ENCODE measurements at regions not wholly inside any gene's neighbourhood (a gene's known extent, or its start where the extent isn't known, plus 50 kb on each side); places are given as distances from the start of the nearest gene placed in this dataset.

DNA sequence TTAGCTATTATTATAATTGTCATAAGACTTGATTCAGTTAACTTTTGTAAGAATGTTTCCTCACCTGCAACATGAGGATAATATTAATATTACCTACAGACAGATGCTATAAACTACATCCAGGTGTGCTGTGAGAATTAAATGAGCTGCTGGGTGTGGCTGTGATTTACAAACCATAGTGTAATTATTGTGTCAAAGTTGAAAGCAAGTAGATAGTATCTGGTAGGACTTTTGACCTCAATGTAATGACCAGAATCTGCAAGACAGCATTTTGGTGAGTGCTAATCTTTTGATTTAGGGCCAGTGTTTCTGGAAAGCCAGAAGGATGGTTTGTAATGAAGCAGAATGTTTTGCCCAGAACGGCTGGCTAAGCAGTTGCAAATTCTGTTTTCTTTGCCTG, 162.5 kb downstream of the TRMT11 start:
- no peak for DNase-seq

DNA sequence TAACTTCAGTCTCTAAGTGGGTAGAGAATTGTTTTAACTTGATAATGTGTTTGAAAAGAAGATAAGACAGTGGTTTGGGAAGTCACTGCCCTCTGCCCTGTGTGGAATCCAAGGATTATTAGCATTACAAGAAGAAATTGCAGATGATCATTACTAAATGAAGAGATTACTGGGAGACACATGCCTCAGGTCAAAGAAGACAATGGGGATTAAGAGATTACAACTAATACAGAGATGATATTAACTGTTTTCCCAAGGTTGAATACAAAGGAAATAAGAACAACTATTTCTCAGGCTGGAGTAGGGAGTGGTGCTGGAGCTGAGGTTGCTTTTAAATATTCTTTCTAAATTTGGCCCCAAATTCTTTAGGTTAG, 166.0 kb downstream of the TRMT11 start:
- DNase-seq = no peak

DNA sequence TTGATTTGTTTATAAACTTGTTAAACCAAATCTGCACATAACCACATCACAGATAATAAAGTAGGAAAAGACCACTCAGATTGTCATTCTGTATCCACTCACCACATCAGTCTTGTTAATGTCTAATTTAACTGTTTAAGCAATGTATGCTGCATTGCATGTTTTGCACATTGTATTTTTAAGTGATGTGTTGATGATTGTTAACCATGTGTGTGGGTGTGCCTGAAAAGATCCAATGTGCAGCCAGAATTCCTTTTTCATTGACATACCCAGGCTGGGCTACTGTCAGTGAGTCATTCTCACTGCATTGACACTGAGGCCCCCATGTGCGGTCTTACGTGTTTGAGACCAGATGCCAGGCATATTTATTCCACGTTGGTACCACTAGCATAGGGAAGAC, 167.3 kb downstream of the TRMT11 start:
- DNase-seq = no peak

DNA sequence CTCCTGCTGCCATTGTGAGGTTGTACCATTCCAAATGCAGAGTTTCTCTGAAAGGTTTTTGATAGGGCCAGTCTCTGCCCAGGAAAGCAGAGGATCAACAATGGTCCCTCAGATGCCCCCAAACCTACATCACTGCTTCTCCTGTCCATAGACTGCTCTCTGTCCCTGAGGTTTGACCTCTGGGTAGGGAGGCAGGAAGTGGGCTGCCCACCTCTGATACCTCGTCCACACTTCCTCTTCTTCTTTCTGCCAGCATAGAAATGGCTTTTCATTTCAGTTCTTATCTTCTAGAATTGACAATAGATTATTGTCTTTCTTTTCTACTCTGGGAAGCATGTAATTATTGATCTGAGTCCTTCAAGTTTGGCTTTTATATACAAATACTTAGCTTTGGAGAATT, 170.6 kb downstream of the TRMT11 start:
- no peak for DNase-seq

DNA sequence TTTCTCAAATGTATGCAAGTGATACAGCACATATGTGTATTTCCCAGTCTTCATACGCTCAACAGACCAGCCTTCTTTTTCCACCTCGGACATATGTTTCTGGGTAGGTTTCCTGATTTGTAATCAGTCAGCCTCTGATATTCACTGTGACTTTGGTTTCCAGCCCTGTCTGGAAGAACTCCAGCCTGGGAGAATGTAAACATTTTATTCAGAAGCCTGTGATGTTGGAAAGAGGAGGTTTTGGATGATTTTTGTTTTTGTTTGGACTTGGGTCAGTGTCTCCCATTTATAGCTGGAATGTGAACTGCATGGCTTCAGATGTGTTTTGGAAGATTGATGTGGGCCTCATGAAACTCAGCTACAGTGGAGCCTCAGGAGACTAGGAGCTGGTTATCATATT, 172.2 kb upstream of the CENPW start:
- no peak for DNase-seq

DNA sequence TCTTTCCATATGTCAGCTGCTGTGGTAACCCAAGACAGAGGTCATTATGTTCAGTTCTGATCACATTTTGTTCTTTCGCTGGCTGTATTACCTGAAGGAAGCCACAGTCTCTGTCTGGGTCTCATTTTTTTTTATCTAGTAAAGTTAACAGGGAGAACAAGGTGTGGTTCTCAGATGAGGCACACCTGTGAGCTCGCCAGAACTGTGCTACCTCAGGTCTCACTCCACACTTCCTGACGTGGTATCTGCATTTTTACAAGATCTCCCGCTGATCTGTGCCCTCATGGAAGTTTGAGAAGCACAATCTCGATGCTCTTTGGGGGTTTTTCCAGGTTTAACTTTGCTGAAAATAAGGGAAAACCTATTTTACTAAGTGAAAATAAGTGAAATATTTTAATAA, 169.5 kb upstream of the CENPW start:
- DNase-seq = no peak

DNA sequence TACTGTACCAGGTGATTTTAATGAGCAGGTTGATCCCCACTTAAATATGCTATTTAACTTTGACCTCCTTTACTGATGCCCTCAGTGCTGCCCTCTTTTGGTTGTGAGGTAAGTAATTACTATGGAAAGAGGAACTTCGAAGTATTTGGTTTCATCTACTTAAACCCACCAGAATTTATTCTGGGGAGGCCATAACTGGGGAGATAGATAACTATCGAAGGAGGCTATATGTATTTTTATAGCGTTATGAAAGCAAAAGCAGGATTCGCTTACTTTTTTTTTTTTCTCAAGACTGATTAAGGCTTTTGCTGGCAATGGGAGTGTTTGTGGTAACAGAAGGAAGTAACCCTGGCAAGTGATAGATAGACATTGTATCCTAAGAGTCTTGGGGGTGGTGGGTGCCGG, 168.9 kb upstream of the CENPW start:
- no peak for DNase-seq

DNA sequence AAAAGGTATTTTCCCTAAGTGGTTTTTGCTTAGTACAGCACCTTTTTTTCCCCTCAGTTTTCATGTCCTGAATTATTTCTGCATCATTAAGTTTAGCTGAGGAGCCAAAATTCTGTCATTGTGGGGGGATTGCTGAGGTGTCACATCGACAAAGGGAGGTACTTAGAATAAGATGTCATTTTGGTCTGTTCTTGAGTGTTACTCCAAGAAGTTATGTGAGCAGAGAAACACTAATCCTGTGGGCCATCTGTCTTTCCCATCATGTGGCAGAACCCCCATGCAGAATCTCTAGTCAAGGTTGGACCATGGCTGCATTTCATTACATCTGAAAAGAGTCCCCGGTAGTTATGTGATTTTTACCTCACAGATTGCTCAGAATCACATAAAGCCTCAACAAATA, 167.8 kb upstream of the CENPW start:
- no peak for DNase-seq

DNA sequence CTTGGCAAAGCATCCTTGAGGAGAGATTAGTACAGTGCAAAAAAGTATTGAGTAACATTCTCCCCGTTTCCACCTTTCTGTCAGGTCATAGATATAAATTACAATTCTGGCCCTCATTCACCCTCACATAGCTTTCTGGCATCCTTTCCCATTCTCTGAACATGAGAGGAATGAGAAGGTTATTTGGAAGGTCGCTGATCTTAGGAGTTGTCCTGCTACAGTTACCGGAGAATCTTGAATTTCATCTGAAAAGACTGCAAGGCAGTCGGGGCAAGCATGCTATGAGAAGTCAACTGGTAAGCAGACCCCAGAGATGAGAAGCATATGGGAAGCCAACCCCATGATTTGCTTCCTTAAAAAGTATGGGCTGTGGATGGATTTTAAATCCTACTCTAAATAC, 166.7 kb upstream of the CENPW start:
- DNase-seq = no peak

DNA sequence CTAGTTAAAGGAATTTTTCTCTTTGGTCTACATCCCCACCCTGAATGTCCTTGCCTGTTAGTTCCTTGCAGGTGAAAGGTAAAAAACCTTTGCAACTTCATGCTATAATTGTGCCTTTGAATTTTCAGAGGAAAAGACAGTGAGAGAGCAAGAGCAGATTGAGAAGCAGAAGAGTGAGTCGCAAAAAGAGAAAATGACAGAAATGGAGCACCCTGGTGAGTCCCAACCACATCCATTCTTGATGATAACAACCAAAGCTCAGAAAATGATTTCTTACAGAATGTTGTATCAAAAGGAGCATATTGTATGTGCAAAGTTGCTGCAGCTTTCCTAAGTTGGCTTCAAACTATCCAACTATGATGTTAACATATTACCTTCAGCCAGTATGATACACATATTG, 165.2 kb upstream of the CENPW start:
- DNase-seq = no peak

DNA sequence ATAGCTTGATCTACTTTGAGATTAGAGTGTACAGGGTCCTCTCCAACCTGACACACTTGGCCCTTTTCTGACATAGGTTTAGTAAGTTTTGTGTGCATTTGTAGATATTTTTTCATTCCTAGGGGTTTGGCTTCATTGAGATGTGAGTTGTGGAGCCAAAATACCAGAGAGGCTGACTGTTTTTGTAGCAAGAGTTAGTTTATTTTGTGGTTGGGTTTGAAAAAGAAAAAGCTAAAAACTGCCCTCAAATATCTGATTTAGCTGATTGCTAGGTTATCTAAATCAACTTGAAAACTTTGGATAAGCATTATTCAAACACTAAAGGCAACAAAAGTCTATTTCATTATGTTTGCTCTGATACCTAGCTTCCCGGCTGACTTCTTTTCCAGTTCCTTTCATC, 164.7 kb upstream of the CENPW start:
- no peak for DNase-seq

DNA sequence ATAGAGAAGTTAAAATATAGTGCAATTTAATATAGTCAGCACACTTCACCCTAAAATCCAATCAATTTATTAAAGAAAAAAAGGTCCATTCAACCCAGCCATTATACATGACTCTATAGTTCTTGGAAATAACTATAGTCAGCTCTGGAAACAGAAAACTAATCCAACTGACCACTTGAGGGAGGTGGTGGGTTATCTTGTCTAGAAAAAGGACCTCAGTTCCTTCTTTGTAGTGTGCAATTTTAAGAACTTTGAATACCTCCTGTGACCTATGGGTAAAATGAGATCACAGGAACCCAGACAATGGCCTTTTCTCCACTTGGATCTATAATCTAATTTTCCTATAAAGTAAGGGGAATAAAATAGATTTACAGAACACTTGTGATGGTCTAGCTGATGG, 163.6 kb upstream of the CENPW start:
- DNase-seq = peak; percentile 64

DNA sequence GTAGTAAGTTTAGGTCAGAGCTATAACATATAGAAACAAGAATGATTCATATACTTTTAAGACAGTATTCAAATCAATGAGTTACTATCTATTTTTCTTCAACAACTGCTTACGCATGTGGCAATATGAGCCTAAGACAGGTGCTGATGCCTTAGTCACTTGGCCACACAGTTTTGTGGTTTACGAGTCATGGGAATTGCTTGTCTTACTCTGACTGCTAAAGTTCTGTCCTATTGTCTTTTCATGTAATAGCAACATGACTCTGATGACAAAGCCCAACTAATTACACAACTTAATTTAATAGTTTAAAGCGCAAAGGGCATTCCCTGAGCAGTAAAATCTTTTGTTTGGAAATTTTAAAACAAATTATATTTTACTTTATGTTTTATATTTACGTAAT, 159.3 kb upstream of the CENPW start:
- DNase-seq = no peak

DNA sequence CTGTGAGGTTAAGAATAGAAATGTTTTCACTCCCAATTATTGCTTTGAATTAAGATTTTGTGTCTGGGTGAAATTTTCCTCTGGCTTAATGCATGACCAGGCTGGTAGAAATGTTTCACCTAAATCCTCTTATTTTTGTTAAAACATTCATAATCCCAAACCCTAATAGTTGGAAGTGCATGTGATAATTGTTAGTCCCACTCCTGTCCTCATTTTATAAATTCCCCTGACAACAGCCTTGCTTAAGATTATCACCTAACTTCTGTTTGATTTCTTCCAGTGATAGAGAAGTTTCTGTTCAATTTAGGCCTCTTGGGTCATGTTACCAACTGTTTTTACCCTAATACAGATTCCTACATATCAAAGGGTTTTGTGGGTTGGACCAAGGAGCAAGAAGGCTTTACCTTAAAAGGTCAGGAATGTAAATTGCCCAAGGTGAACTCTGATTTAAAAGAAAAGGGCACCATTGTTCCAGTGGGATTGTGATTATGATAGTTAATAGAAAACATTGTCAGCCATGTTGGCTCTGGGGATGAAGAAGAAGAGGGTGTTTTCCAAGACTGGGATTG, 158.7 kb upstream of the CENPW start:
- DNase-seq = no peak

DNA sequence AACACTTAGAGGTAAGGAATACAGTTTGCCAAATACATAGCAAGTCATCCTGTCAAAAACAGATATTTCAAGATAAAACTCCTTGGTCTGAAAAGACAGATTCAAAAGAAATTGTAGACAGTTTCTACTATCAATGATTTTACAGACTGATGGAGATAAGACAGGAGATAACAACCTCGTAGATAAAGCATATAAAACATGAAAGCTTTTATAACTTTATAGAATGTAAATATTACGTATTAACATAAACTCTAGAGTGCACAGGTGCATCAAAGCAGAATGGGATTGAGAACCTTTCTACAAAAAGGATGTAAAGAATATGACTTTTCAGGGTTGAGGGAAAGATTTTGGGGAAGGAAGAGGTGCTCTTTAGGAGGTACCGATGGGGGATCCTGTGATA, 158.0 kb upstream of the CENPW start:
- no peak for DNase-seq

DNA sequence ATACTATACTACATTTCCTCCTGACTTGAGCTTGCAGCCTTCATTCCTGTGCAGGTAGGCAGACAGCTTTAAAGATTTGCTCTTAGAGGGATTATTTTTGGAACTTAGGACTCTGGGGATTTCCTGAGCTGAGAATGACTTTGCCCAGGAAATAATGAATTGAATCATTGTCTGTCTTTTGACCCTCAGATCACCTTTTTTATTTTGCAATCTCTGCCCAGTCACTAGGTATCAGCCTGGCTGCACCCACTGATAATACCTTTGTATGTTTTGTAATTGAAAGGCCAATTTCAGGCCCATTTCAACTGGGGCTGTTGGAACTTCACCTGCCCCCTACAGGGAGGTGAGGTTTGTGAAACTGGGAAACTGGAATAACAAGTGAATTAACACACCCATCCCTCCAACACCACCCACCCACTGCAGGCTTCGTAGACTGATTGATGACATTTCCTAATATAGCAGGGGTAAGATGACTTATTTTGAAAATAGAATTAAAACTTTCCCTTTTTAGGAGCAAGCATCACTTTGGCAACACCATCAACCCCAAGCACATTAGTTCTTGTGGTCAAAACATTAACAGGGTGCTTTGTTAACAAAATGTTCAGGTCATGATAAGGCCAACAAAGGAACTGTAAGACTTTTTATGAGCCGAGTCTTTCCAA, 157.1 kb upstream of the CENPW start:
- DNase-seq = no peak

DNA sequence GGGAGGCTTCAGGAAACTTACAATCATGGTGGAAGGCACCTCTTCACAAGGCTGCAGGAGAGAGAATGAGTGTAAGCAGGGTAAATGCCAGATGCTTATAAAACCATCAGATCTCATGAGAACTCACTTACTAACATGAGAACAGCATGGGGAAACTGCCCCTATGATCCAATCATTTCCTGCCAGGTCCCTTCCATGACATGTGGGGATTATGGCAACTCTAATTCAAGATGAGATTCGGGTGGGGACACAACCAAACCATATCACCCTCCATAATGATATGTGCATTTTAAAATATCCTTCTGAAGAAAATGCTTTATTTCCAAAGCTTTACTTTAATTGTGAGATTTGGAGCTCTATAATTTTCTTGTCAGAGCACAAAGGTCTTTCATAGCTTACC, 154.1 kb upstream of the CENPW start:
- no peak for DNase-seq

DNA sequence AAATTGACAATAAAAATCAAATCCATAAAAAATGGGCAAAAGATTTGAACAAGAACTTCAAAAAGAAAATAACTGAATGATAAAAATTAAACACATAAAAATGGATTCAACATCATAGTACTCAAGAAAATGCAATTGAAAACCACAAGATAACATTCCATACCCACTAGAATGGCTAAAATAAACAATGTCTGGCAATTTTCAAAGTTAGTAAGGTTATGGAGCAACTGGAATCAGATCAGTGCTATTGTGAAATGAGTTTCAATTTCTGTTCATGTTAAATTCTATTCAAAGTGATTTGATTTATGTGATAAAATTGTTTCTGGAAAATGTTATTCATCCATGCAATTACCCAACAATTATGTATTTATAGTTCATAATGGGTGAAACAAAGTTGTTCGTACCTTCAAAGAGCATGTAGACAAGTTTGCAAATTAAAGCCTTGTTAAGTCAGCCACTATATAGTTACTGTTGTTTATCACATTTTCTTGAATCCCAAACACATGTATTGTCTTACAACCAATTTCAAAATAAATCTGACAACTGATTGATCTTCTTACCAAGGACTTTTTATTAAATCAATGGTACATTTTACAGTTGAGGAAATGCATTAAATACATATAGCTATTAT, 151.5 kb upstream of the CENPW start:
- no peak for DNase-seq

DNA sequence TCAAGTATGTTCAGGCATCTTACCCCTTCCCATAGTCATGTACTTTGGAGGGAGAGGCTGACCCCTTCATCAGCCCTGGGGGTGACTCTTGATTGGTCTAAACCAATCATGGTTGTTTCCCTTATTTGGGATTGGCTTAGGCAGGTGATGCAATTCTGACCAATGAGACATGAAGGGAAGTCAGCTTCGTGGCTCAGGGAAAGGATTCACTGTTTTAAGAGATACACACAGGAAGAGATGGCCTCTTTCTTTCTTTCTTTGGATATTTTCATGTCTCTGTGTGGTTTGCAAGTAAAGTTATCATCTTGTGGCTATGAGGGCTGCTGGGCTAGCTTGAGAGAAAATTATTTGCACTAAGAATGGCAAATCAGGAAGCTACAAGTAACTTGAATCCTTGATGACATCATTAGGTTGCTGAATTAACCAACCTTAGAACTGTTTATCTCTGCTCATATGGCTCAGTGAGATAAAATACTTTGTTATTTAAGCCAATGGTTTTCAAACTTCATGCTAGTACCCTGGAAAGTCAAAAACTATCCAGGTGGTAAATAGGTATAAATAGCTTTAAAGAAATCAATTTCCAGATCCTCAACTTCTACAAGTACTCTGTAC, 144.2 kb upstream of the CENPW start:
- no peak for DNase-seq

DNA sequence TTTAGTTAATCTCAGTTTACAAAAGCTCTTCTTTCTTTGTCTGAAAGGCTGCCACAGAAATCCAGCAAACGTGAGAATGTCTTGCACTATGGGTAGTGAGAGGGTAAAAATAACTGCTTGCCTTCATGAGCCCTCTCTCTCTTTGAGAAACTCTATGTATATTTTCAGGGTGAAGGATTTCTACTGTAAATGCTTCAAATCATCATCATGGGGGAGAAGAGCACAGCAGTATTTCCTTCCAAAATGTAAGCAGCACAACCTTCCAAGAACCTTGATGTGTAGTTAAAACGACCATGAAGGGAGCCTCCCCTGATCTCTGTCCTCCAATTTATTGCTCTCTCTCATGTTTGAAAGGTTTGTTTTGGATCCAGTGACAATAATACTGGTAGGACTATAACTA, 141.3 kb upstream of the CENPW start:
- peak; percentile 100 for DNase-seq

DNA sequence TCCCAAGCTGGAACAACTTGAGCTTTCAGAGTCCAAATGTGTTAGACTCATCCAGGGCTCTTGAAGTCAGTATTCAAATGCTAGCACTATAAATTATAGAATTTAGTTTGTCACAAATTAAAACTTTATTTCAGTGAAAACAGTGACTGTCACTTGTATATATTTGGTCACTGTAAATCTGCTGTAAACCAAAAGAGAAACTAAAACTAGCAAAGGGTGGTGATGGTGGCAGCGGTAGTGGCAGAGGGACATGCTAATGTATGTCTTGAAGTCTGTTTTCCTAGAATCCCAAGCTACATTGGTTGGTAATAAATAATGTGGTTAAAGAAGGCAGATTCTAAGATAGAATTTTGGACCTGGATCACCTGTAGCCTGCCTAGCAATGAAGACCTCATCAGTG, 140.4 kb upstream of the CENPW start:
- DNase-seq = peak; percentile 91

DNA sequence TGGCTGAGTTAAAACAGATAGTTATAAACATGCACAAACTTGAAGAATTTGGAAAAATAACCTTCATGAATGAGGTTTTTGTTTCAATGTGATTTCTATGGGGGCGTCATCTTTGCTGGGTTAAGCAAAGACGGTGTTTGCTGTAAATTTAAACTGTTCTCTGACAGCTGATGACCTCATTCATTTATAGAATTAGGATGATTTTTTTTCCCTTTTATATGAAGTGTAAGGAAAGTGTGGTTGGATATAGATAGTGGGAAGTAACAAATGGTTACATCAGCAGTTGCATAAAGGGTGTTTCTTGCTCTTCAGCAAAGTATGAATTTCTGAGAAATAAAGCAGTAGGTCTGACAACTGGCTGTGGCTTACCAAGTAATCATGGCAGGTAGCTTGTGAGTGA, 137.2 kb upstream of the CENPW start:
- no peak for DNase-seq

DNA sequence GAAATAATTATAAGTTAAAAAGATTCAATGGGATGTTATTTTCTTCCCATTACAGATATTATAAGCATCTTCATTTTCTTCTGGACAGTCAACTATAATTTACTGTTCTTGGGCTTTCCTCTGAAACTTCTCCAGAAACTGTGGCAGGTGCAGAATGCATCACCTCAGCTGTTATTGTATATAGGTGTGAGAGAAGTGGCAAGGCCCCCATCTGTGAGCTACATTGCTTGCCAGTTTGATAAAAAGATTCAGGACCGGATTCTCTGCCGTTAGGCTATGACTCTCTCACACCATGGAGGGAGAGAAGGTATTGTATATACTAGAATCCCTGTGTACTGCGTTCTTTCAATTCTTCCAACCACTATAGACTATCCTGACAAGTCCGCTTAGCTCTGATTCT, 135.8 kb upstream of the CENPW start:
- no peak for DNase-seq

DNA sequence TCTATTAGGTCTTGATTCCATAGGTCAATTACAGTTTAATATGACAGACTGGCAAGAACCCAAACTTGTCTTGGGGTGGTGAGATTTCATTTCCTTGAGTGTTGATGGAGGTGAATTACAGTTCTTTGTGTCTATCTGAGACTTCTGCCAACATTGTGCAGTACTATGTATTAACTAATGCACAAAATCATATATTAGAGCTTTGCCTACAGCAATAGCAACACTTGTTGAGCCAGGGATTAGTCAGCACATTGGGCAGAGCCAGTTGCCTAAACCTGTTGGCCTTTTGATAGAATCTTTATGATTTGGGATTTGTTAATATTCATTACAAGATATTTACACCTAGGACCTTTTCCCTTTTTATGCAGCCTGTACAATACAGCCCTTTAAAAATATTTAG, 135.3 kb upstream of the CENPW start:
- no peak for DNase-seq

Data from NCI-H2029 treated with DMSO at 0.1 percent for 48 hours (cell line).